ENCODE measurements at regions not wholly inside any gene's neighbourhood (a gene's known extent, or its start where the extent isn't known, plus 50 kb on each side); places are given as distances from the start of the nearest gene placed in this dataset.

- in situ Hi-C loops (cut with HindIII; ENCODE audit: low sequenced_read_pairs): no loop called here
Measured at GRCh38 chr10:20998036-20998435, 100.9 kb upstream of the NEBL start.

GRCh38 chr10:20995123-20995987 lies 98.2 kb upstream of the NEBL start:
- in situ Hi-C loops (cut with HindIII; ENCODE audit: low sequenced_read_pairs): no loop called here

DNA sequence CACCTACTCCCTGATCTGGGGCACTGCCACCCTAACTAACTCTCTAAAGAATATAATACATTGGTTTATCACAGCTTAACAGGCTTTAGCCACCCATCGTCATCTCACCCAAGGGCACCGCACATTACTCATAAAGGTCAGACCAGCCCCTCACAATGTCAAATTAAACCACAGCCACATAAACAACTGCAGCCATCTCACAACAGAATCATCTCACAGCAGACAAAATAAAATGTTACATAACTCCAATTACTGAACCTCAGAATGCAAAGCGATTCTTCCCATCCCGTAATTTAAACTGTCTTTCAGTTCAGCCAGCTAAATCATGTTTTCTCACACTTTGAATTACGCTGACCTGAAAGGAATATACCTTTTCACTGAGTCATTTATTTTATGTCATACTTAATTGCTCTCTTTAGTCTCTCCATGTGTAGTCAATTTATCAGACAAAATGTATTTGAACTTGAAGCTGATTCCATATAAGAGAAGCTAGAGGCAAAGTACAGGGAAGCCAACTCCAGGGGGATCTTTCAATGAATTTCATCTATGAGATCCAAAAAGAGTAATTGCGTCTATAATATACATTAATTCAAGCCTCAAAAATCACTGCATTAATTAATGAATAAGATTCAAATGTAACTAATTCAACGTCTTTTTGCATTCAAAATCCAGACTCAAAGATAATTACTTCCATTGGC lies 96.9 kb upstream of the NEBL start:
- in situ Hi-C loops (cut with HindIII; ENCODE audit: low sequenced_read_pairs): no loop called here

DNA sequence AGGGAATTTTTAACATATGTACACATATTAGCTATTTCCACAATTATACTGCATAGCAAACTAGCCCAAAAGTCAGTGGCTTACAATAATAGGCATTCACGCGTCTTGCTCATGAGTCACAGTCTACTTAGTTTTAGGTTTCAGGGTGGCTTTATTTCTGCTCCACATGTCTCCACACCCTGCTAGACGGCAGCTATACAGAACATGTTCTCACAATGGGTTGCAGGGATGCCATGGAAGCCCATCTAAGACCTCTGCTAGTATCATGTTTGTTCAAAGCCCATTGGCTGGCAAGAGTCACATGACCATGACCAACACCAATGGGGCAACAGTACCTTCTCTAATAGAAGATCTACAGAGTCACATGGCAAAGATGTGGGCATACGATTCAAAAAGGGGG lies 96.3 kb upstream of the NEBL start:
- in situ Hi-C loops (cut with HindIII; ENCODE audit: low sequenced_read_pairs): no loop called here

DNA sequence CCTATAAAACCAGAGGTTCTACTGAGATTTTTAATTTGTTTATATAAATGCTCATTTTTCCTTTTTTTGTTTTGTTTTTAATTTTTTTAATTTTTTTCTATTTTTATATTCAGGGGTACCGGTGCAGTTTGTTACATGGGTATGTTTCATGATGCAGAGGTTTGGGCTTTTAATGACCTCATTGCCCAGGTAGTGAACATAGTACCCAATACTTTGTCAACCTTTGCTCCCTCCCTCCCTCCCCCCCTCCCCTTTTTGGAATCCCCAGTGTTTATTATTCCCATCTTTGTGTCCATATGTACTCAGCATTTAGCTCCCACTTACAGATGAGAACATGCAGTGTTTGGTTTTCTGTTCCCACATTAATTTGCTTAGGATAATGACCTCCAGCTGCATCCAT lies 94.4 kb upstream of the NEBL start:
- in situ Hi-C loops (cut with HindIII; ENCODE audit: low sequenced_read_pairs): no loop called here

- in situ Hi-C loops (cut with HindIII; ENCODE audit: low sequenced_read_pairs): no loop called here
Measured at GRCh38 chr10:20990604-20991003, 93.5 kb upstream of the NEBL start.

- in situ Hi-C loops (cut with HindIII; ENCODE audit: low sequenced_read_pairs): no loop called here
Measured at GRCh38 chr10:20988357-20988983, 91.4 kb upstream of the NEBL start.

DNA sequence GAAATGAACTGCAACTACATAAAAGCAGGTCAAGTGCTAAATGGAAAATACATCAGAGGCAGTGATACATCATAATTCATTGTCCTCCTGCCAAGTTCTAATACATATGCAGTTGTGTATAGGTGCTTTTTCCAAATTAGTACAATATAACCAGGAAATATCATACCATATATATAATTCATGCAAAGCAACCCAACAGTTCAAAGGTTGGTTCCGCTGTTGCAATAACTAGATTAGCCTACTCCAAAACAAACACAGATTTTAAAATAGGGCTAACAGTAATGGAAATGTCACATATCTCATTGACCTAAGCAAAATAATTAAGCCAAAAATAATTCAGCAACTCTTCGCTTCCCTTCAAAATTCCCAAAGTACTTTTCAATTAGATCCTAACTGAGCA lies 88.9 kb upstream of the NEBL start:
- in situ Hi-C loops (cut with HindIII; ENCODE audit: low sequenced_read_pairs): no loop called here

DNA sequence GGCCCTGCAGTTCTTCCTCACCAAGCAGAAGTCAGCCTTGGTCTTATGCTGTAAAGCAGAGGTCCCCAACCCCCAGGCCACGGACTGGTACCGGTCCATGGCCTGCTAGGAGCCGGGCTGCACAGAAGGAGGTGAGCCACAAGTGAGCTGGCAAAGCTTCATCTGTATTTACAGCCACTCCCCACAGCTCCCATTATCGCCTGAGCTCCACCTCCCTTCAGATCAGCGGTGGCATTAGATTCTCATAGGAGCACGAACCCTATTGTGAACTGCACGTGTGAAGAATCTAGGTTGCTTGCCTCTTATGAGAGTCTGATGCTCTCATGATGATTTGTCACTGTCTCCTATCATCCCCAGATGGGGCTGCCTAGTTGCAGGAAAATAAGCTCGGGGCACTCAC lies 87.6 kb upstream of the NEBL start:
- in situ Hi-C loops (cut with HindIII; ENCODE audit: low sequenced_read_pairs): no loop called here

DNA sequence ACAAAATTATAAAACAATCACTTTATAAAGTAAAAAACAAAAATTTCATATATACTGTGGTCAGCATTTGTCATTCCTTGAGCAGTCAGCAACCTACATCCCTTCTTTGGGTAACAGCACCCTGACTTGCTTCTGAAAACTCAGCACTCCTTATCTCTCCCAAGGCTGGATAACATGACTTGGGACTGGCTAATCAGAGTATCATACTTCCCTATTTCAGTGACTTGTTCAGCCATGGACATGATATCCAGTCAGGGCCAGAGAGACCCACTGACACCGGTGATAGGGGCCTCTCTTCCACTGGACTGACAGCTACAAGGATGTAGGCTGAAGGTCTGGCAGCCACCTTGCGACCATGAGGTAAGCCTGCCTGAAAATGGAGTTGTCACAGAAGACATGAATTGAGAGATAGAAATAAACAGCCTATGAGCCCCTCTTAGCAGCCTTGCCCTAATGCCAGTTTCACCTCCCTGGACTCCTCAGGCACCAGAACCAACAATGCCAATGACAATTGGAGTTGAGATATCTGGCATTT lies 84.4 kb upstream of the NEBL start:
- in situ Hi-C loops (cut with HindIII; ENCODE audit: low sequenced_read_pairs): no loop called here

GRCh38 chr10:20978617-20979016 lies 81.5 kb upstream of the NEBL start:
- in situ Hi-C loops (cut with HindIII; ENCODE audit: low sequenced_read_pairs): no loop called here

- in situ Hi-C loops (cut with HindIII; ENCODE audit: low sequenced_read_pairs): no loop called here
Measured at GRCh38 chr10:20977300-20977699, 80.2 kb upstream of the NEBL start.

DNA sequence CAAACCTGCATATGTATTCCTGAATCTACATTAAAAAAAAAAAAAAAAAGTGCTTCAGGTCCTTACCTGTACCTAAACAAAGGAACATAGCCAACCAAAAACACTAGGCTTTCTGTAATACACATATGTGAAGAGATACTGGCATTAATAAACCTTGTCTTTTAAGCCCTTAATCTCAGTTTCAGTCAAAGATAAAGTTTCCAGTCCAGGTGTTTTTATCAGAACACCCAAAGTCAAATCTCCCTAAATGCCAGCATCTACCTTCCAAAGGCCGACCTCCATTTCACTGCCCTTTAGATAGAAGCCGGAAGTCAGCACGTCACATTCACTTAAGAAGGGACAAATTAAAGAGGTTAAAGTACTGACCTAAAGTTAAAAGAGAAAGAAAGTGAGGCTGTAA lies 79.8 kb upstream of the NEBL start:
- in situ Hi-C loops (cut with HindIII; ENCODE audit: low sequenced_read_pairs): no loop called here

GRCh38 chr10:20976390-20976789 lies 79.3 kb upstream of the NEBL start:
- in situ Hi-C loops (cut with HindIII; ENCODE audit: low sequenced_read_pairs): no loop called here

GRCh38 chr10:20975236-20975635 lies 78.1 kb upstream of the NEBL start:
- in situ Hi-C loops (cut with HindIII; ENCODE audit: low sequenced_read_pairs): no loop called here

DNA sequence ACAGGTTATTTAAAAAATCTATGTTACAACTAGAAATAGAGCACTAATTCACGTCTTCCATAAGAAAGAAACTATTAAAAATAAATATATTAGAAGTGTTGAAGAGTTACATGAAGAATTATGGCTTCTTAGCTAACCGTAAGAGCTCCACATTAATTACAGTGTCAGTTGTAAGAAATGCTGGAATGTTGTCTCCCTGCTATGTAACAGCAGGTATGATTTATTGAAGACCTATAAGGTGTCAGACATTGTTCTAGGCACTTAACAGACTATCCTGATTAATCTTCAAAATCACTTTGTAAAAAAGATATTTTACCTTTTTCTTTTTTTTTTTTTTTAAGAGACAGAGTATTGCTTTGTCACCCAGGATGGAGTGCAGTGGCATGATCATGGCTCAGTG lies 75.8 kb upstream of the NEBL start:
- in situ Hi-C loops (cut with HindIII; ENCODE audit: low sequenced_read_pairs): no loop called here

- in situ Hi-C loops (cut with HindIII; ENCODE audit: low sequenced_read_pairs): no loop called here
Measured at GRCh38 chr10:20971901-20972300, 74.8 kb upstream of the NEBL start.

DNA sequence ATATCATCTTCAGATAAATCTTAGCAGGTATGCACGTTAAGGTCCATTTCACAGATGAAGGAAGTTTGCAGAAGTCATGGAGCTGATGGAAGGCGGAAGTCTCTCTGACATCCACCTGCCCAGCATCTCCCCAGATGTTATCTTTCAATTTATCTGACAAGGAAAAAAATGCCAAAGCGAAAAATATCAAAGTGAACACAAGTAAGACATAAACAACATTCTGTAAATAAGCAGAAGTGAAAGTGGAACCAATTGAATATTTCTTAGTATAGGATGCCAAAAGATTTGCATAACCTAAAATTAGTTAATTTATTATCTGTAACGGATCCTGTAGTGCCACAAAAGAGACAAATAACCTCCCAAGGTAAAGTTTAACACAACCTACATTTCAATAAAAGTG lies 73.6 kb upstream of the NEBL start:
- in situ Hi-C loops (cut with HindIII; ENCODE audit: low sequenced_read_pairs): no loop called here

DNA sequence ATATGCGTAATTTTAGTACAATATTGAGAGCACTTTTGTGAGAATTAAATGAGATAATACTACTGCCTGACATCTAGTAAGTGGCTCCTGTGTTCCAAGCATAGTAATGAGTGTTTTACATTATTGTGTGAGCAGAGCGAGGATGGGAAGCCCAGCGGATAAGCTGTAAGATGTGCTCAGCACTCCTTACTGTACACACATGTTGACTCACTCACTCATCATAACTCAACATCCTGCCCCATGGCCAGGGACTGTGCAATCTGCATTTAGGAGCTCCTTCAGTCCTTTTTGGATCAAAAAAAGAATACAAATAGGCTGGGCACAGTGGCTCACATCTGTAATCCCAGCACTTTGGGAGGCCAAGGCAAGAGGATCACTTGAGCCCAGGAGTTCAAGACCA lies 72.9 kb upstream of the NEBL start:
- in situ Hi-C loops (cut with HindIII; ENCODE audit: low sequenced_read_pairs): no loop called here

DNA sequence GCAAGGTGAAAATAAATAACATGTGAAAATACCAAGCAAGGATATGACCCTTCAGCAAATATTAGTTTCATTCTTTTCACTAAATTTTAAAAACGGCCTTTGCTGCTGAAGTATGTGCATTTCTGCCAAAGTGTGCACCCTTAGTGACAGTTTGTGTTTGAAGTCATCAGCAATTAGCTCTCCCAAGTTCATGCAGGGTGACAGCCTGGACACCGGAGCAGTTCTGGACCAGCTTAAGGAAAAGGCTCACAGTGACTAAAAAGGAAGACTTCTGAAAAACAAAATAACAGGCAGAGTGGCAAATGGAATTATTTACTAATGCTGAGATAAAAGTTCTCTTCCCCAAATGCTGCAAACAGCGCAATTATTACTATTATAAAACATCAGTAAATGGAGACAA lies 69.3 kb upstream of the NEBL start:
- in situ Hi-C loops (cut with HindIII; ENCODE audit: low sequenced_read_pairs): no loop called here

GRCh38 chr10:20963721-20964595 lies 66.8 kb upstream of the NEBL start:
- in situ Hi-C loops (cut with HindIII; ENCODE audit: low sequenced_read_pairs): no loop called here

Data from endothelial cell of hepatic sinusoid (primary cell).